ENCODE measurements at regions not wholly inside any gene's neighbourhood (a gene's known extent, or its start where the extent isn't known, plus 50 kb on each side); places are given as distances from the start of the nearest gene placed in this dataset.

DNA sequence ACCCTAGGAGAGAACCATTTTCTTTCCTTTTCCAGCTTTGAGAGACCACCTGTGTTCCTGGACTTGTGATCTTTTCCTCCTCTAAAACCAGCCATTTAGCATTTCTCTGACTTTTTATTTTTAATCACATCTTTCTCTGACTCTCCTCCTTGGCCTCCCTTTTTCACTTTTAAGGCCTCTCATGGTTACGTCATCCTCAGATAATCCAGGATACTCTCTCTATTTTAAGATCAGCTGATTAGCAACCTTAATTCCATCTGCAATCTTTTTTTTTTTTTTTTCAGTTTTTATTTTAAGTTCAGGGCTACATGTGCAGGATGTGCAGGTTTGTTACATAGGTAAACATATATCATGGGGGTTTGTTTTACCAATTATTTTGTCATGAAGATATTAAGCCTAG is 54.0 kb downstream of the RFPL4B start:
- Histone ChIP-seq H4K20me1 (ENCODE audit: insufficient read depth, low read length) (no peaks in the 10 kb centered on the region), H3K79me2 (ENCODE audit: insufficient read depth, low read length) (no peaks in the 10 kb centered on the region), H2AFZ (ENCODE audit: low read depth, low read length) (no peak overlapping the region), H3K36me3 (ENCODE audit: insufficient read depth, low read length) (no peaks in the 10 kb centered on the region), H3K4me3 (ENCODE audit: insufficient read depth, low read depth, low read length) (no peak overlapping the region), H3K27ac (ENCODE audit: low read depth, low read length) (no peak overlapping the region), H3K4me2 (ENCODE audit: low read length) (no peak overlapping the region), H3K9ac (ENCODE audit: low read length) (no peak overlapping the region), H3K9me3 (ENCODE audit: insufficient read depth, low read depth, low read length) (peaks cover 8% of the 10 kb centered on the region), H3K4me1 (ENCODE audit: insufficient read depth, low read length) (no peaks in the 10 kb centered on the region), H3K27me3 (ENCODE audit: insufficient read depth, low read length) (no peaks in the 10 kb centered on the region)
- no peaks in the 10 kb centered on the region for H3K36me3 Mint-ChIP-seq (ENCODE audit: low read depth, unreplicated experiment)
- FAIRE-seq (no peak), DNase-seq (ENCODE audit: low read depth) (no peak)
- H3K27ac Mint-ChIP-seq (ENCODE audit: unreplicated experiment) = no peak overlapping the region
- no peak overlapping the region for H3K4me3 Mint-ChIP-seq (ENCODE audit: unreplicated experiment)
- H3K27me3 Mint-ChIP-seq (ENCODE audit: low read depth, unreplicated experiment) = no peaks in the 10 kb centered on the region
- peaks cover 3% of the 10 kb centered on the region for H3K9me3 Mint-ChIP-seq (ENCODE audit: unreplicated experiment)
- TF ChIP-seq, protein P1, sequence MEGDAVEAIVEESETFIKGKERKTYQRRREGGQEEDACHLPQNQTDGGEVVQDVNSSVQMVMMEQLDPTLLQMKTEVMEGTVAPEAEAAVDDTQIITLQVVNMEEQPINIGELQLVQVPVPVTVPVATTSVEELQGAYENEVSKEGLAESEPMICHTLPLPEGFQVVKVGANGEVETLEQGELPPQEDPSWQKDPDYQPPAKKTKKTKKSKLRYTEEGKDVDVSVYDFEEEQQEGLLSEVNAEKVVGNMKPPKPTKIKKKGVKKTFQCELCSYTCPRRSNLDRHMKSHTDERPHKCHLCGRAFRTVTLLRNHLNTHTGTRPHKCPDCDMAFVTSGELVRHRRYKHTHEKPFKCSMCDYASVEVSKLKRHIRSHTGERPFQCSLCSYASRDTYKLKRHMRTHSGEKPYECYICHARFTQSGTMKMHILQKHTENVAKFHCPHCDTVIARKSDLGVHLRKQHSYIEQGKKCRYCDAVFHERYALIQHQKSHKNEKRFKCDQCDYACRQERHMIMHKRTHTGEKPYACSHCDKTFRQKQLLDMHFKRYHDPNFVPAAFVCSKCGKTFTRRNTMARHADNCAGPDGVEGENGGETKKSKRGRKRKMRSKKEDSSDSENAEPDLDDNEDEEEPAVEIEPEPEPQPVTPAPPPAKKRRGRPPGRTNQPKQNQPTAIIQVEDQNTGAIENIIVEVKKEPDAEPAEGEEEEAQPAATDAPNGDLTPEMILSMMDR (IDR thresholded peaks at IDR 0.05; ENCODE audit: insufficient read depth, low read depth, low read length) = no peak
- no peak for TF ChIP-seq EZH2 (IDR thresholded peaks at IDR 0.05; ENCODE audit: insufficient read depth, low read length)
- peaks cover 4% of the 10 kb centered on the region for H3K4me1 Mint-ChIP-seq (ENCODE audit: low read depth, unreplicated experiment)

DNA sequence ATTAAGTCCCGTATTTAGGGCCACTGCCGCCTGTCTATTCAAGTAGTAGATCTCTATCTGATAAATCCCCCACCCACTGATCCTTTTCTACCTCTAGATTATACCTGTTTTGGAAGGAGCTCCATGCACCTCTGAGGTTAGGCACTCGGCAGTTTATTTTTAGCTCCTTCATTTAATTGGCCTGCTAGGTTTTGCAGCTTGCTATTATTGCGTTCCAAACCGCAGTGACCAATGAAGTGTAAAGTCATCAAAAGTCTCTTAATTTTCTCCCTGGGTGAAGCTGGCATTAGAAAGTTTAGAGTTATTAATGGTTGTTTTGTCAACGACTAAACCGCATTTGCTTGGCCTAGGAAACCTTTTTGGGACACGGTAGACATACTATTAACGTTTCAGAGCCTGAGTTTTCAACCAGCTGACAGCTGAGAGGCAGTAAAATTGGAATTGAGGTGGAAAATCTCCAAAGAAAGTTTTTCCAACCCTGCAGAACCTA is 60.0 kb downstream of the RFPL4B start:
- Histone ChIP-seq H3K79me2 (ENCODE audit: insufficient read depth, low read length) (no peaks in the 10 kb centered on the region), H3K36me3 (ENCODE audit: insufficient read depth, low read length) (no peaks in the 10 kb centered on the region), H3K27me3 (ENCODE audit: insufficient read depth, low read length) (no peaks in the 10 kb centered on the region), H3K4me2 (ENCODE audit: low read length) (no peak overlapping the region), H4K20me1 (ENCODE audit: insufficient read depth, low read length) (no peaks in the 10 kb centered on the region), H3K27ac (ENCODE audit: low read depth, low read length) (no peak overlapping the region), H3K4me1 (ENCODE audit: insufficient read depth, low read length) (no peaks in the 10 kb centered on the region), H2AFZ (ENCODE audit: low read depth, low read length) (no peak overlapping the region), H3K4me3 (ENCODE audit: insufficient read depth, low read depth, low read length) (no peak overlapping the region), H3K9me3 (ENCODE audit: insufficient read depth, low read depth, low read length) (no peaks in the 10 kb centered on the region), H3K9ac (ENCODE audit: low read length) (no peak overlapping the region)
- H3K4me3 Mint-ChIP-seq (ENCODE audit: unreplicated experiment) = no peak overlapping the region
- no peak overlapping the region for H3K27ac Mint-ChIP-seq (ENCODE audit: unreplicated experiment)
- H3K27me3 Mint-ChIP-seq (ENCODE audit: low read depth, unreplicated experiment) = no peaks in the 10 kb centered on the region
- no peaks in the 10 kb centered on the region for H3K4me1 Mint-ChIP-seq (ENCODE audit: low read depth, unreplicated experiment)
- H3K36me3 Mint-ChIP-seq (ENCODE audit: low read depth, unreplicated experiment) = no peaks in the 10 kb centered on the region
- DNase-seq (ENCODE audit: low read depth) (peak; percentile 54), FAIRE-seq (no peak)
- TF ChIP-seq, protein P1 (IDR thresholded peaks at IDR 0.05; ENCODE audit: insufficient read depth, low read depth, low read length) = no peak
- TF ChIP-seq EZH2 (IDR thresholded peaks at IDR 0.05; ENCODE audit: insufficient read depth, low read length) = no peak
- H3K9me3 Mint-ChIP-seq (ENCODE audit: unreplicated experiment) = no peaks in the 10 kb centered on the region

DNA sequence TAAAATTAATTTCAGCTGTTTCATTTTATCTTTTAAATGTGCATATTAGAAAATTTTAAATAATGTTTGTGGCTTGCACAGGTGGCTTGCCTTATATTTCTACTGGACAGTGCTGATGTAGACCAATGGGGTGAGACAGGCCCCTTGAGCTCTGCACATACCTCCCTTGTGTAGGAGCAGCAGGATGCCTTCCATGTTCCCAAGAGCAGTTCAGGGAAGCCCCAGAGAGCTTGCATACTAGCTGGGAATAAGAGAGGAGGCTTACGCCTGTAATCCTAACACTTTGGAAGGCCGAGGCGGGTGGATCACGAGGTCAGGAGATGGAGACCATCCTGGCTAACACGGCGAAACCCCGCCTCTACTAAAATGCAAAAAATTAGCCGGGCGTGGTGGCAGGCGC is 61.4 kb downstream of the RFPL4B start:
- Histone ChIP-seq H2AFZ (ENCODE audit: low read depth, low read length) (no peak overlapping the region), H3K4me1 (ENCODE audit: insufficient read depth, low read length) (no peaks in the 10 kb centered on the region), H3K79me2 (ENCODE audit: insufficient read depth, low read length) (no peaks in the 10 kb centered on the region), H3K9ac (ENCODE audit: low read length) (no peak overlapping the region), H3K27ac (ENCODE audit: low read depth, low read length) (no peak overlapping the region), H3K4me2 (ENCODE audit: low read length) (no peak overlapping the region), H3K27me3 (ENCODE audit: insufficient read depth, low read length) (no peaks in the 10 kb centered on the region), H3K36me3 (ENCODE audit: insufficient read depth, low read length) (no peaks in the 10 kb centered on the region), H3K9me3 (ENCODE audit: insufficient read depth, low read depth, low read length) (no peaks in the 10 kb centered on the region), H4K20me1 (ENCODE audit: insufficient read depth, low read length) (no peaks in the 10 kb centered on the region), H3K4me3 (ENCODE audit: insufficient read depth, low read depth, low read length) (no peak overlapping the region)
- Mint-ChIP-seq H3K9me3 (ENCODE audit: unreplicated experiment) (no peaks in the 10 kb centered on the region), H3K27ac (ENCODE audit: unreplicated experiment) (no peak overlapping the region), H3K4me3 (ENCODE audit: unreplicated experiment) (no peak overlapping the region), H3K27me3 (ENCODE audit: low read depth, unreplicated experiment) (no peaks in the 10 kb centered on the region), H3K36me3 (ENCODE audit: low read depth, unreplicated experiment) (no peaks in the 10 kb centered on the region), H3K4me1 (ENCODE audit: low read depth, unreplicated experiment) (no peaks in the 10 kb centered on the region)
- no peak for TF ChIP-seq EZH2 (IDR thresholded peaks at IDR 0.05; ENCODE audit: insufficient read depth, low read length)
- TF ChIP-seq, protein P1 (IDR thresholded peaks at IDR 0.05; ENCODE audit: insufficient read depth, low read depth, low read length) = no peak
- FAIRE-seq = no peak
- no peak for DNase-seq (ENCODE audit: low read depth)
